Right lobe of liver (tissue), 4 donors: ENCODE measurements at regions not wholly inside any gene's neighbourhood (a gene's known extent, or its start where the extent isn't known, plus 50 kb on each side); places are given as distances from the start of the nearest gene placed in this dataset.

ENCODE experiments used
- POLR2A ChIP-seq: fragments of 450-650 bp; IDR thresholded peaks from one replicate; pipeline ENCODE4 v1.6.1; 2017; ENCODE audit warnings: antibody characterized with exemption, mild to moderate bottlenecking
- TF ChIP-seq, protein P1 (sequence below), 4 donors: fragments of 200-600 bp in 3 of 4; fragments of 450-650 bp in 1 of 4; IDR thresholded peaks; one replicate each; pipeline versions ENCODE4 v1.5.1 to v1.8.0; 2016 to 2022; ENCODE audit warnings: antibody characterized with exemption in 4 of 4, mild to moderate bottlenecking in 2 of 4
- donor health status: DM: no; HTN: no; CAD: no.
- donor health status: DM: no; HTN: no; CAD: no.
- donor health status: DM: no; HTN: yes; CAD: no.

DNA sequence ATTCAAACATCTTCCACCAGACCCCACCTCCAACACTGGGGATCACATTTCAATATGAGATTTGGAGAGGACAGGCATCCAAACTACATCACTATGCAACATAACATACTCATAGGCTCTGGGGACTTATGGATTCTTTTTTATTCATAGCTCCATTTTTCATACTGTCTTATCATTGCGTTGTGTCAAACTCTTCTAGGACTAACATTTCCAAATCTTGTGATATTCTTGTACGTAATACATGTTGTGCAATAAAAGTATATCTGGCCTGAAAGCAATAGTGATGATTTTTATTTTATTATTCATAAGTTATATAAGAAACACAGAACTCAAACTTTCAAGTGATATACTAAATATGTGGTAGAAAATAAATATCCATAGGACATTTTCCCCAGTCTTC lies 60.6 kb upstream of the ACTR3 start:
- TF ChIP-seq, protein P1, sequence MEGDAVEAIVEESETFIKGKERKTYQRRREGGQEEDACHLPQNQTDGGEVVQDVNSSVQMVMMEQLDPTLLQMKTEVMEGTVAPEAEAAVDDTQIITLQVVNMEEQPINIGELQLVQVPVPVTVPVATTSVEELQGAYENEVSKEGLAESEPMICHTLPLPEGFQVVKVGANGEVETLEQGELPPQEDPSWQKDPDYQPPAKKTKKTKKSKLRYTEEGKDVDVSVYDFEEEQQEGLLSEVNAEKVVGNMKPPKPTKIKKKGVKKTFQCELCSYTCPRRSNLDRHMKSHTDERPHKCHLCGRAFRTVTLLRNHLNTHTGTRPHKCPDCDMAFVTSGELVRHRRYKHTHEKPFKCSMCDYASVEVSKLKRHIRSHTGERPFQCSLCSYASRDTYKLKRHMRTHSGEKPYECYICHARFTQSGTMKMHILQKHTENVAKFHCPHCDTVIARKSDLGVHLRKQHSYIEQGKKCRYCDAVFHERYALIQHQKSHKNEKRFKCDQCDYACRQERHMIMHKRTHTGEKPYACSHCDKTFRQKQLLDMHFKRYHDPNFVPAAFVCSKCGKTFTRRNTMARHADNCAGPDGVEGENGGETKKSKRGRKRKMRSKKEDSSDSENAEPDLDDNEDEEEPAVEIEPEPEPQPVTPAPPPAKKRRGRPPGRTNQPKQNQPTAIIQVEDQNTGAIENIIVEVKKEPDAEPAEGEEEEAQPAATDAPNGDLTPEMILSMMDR (IDR thresholded peaks at IDR 0.05) = no peak
- no peak for TF ChIP-seq POLR2A
